GM21526 (cell line): ENCODE measurements at regions not wholly inside any gene's neighbourhood (a gene's known extent, or its start where the extent isn't known, plus 50 kb on each side); places are given as distances from the start of the nearest gene placed in this dataset.
"Not testable (repeated sequence)": the region's sequence is repeated elsewhere in the genome, so short reads cannot be mapped to it uniquely, and the experiment has no call there.

Source experiments
- ATAC-seq: cut with Tn5 transposase; IDR thresholded peaks from one replicate; pipeline ENCODE4 v1.9.1; 2021; ENCODE audit warnings: moderate library complexity; ENCODE audit not compliant: unreplicated experiment, low FRiP score

DNA sequence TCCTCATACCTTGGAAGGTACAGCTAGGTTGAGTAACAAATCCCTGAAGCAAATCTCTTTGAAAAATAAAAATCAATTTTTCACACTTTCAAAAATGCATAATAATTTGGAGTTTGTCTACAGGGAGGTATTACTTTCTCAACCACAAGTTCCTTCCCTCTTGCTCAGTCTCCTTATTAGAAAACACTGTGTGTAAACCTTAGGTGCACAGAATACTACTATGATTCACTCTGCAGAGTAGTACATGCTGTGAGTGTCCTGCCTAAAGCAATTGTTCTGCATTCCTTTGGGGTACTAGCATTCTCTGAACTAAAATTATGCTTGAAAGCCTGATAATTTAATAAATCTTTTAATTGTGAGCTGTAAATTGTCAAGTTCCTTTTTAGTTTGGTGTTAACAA, 115.9 kb upstream of the EPHA3 start:
- ATAC-seq: no peak

DNA sequence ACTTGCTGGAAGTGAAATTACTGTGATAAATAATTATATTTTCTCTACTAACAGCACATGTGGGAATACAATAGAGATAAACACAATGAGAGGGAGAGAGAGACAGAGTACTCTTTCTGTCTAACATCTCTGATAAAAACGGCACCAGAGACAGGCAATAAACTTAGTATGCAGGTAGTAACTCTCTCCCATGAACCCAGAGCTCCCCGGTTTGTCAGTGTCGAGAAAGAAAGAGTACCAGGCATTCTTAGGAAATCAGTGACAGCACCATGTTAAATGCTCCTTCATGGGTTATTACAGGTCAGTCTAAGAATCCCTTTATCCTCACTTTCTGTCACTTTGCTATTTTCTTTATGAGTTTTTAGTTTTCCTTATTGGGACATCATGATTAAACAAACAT, 110.7 kb upstream of the EPHA3 start:
- no peak for ATAC-seq

DNA sequence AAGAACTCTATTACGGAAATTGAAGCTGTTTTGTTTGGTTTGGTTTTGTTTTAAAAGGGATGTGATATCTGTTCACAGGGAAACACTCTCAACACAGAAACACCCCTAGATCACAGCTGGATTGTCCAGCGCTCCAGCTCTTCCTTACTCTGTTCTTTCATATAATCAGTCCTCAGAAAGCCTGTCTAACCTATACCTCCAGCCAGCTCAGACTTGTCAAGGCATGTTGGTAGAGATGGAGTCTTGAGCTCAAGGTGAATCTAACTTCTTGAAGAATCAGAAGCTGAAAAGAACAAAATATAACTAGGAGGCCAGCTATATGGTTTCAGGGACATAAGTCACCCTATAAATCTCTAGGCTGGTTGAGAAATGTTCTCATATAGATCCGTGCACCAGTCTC, 110.2 kb upstream of the EPHA3 start:
- no peak for ATAC-seq

DNA sequence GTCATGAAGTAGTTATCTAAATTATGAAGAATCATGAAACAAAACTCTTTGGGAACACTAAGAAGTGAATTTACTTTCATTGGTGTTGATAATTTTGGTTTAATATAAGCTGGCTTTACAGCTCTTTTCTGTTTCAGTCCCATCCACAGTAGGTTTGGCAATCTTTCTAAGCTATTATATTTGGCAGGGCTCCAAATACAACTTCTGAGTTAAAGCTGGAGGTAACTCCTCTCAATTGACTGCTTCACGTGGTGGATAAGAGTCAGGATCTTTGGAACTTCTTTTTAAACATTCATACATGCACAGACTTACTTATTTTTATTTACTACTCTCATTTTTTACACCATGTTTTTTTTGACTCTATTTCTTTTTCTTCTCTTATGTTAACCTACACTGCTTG, 106.5 kb upstream of the EPHA3 start:
- no peak for ATAC-seq

DNA sequence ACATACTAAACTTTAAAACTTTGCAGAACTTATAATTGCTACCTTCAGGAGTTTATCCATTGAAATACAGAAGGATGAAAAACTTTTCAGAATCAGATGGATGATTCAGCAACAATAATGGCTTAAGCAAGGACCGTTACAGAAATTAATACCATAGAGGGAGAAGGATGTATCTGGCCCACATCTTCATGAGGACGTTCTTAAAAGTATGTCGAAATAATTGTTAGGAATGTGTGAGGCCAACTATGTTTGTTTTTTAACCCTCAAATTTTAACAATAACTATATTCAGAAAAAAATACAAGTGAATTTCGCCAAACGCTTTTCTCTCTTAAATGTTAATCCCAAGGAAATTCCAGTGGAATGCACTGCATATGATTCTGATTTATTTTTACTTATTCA, 105.2 kb upstream of the EPHA3 start:
- ATAC-seq: no peak

DNA sequence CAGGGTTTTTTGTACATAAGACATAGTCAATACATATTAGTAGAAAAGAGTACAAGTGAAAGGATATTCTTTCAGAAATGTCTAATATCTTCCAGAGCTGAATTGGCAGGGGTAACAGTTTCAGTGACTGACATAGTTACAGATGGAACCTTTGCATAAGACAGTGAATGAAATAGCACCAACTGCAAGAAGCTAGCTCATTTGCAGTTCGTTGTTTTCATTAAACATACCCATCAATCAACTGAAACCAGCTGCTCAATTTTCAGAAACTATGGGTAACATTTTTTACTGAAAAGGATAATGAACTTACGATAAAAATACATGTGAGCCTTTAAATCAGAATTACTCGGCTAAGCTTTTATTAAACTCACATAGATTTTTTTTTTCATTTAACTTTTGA, 93.9 kb upstream of the EPHA3 start:
- ATAC-seq: no peak

DNA sequence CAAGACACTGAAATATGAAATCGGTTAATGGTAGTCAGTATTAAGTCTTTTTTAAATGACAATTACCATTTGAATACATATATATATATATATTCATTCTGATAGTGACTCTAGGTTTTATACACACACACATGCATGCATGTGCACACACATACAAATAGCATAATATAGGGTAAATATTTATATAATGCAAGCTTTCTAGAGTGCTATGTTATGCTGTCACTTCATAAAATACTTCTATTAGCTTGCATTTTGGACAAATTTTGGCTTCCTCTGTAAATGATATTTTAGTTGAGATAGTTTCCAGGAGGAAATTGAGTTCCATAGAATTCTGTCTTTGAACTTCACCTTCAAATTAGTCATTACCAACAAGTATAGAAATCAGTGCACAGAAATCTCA, 89.9 kb upstream of the EPHA3 start:
- ATAC-seq: no peak

DNA sequence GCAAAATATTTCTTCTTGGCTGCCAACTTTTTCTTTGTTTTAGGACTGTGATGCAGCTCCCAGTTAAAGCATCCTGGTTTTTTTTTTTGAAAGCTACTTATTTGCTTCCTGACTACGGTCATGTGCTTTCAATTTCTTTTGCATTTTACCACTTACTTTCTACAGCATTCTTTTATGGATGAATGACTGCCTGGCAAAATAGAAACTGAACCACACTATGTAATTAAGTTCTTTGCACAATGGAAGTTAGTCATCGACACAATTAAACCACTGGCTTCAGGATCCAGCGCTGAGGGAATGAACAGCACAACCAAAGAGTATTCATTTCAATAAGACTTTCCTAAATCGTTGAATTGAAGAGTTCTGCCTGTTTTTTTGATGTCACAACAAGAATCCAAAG, 82.2 kb upstream of the EPHA3 start:
- ATAC-seq: no peak

DNA sequence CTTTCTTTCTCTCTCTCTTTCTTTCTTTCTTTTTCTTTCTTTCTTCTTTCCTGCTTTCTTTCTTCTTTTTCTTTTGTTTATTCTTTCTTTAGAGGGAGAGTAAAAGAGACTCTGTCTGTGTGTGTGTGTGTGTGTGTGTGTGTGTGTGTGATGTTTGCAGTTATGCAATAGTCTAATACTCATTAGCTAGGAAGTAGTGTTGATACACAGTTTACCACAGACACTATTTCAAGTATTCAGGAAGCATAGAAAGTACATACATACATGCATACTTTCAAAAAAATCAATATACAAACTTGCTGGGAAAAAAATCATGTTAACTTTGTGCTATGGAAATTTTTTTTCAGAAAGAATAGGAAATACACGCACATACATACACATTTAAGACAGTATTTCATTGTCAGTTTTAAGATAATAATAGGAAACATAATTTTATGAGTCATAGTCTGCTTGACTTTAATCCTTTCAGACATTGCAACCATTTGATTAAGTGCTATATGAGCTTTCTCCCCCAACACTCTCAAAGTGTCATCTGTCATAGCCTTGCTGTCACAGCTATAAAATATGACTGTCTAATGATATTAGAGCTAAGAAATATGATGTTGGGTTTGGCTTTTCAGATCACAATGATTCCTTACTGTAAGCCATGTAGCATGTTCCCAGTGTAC, 74.9 kb upstream of the EPHA3 start:
- ATAC-seq: no peak

DNA sequence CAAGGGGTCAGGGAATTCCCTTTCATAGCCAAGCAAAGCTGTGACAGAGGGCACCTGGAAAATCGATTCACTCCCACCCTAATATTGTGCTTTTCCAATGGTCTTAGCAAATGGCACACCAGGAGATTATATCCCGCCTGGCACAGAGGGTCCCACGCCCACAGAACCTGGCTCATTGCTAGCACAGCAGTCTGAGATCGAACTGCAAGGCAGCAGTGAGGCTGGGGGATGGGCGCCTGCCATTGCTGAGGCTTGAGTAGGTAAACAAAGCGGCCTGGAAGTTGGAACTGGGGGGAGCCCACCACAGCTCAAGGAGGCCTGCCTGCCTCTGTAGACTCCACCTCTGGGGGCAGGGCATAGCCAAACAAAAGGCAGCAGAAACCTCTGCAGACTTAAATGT, 72.7 kb upstream of the EPHA3 start:
- not testable (repeated sequence) for ATAC-seq

DNA sequence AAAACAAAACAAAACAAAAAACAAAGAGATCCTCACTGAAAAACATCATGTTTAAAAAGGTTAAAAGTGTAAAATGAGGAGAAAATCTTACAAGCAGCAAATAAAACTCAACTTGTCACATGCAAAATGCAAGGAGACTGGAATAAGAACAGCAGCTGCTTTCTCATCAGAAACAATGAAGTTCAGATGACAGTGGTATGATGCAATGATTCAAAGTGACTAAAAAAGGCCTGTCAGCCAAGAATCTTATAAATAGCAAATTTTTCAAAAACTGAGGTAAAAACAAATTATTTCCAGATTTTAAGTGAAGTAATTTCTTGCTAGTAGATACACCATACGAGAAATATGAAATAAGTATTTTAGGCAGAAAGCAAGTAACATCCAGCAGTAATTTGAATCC, 68.6 kb upstream of the EPHA3 start:
- no peak for ATAC-seq

DNA sequence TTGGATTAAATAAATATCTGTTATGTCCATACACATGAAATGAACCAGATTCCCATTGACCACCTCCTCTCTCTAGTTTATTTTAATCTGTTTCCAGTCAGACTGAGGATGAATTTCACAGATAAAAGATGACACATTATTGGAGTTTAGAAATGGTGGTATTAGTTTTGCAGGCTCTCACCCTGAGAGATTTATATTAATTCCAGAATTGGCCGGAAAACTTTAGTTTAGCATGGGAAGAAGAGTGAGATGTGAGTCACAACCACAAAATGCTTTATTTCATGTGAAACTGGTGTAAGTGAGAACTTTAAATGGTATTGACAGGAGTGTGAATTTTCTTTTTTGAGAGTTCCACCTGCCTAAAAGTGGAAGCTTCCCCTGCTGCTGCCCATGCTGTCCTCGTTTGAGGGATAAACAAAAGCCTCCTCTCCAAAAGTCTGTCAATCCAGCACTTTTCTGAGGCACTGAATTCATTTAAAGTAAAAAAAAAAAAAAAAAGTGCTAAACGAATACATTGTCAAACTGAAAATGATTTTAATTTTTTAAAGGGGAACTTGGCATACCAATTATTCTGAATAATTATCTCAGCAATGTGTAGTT, 65.1 kb upstream of the EPHA3 start:
- ATAC-seq: no peak

DNA sequence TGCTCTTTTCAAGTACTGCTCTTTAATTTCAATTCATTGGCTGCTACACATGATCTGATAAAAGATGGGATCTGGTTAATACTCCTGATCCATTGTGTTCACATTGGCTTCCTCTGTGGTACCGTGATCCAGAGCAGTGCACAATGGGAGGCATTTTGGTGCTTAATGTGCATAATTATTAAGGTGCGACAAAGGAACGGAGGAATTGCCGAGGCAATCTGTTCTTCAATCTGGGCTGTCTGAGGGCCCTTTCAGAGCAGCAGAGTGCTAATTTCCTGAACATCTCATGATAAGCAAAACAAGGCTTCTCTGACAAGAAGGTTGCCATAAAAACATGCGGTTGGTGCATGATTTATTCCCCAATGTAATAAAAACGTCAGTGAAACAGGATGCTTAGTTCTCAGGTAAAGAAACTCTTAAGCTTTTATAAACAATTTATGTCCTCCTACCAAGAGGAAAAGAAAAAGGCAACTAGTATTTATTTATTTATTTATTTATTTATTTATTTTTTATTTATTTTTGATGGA, 64.0 kb upstream of the EPHA3 start:
- no peak for ATAC-seq

DNA sequence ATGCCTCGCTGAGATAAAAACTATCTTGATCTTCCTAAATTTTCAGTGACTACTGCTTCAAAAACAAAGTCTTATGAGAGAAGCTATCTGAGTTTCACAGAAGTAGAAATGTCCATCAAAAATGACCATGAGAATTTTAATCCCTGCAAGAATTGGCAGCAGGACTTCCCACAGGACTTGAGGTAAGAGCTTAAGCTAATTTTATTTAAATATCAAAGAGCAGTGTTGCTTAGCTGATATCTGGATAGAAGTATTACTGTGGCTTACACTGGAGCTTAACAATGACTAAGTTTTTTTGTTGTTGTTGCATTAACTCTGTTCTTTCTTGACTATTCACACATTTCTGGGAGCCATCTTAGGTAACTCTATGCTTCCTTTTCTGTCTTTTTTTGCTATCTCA, 60.8 kb upstream of the EPHA3 start:
- no peak for ATAC-seq

DNA sequence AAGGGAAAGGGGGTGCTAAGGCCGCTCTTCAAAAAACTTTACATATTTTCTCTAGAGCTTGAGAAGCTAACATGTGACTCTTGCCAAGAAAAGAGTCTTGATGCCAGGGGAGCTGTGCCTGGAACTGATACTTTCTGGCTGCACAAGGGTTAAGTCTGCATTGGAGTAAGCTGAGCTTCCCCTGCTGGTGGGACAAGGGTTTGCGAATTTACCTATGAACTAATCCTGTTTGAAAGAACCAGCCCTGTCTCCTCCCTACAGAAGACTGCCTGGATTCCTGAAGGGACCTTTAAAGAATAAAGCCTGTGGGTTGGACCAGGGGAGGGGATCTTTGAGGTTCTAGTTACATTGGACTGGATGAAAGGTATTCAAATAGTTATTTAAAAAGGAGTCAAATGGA, 58.3 kb upstream of the EPHA3 start:
- ATAC-seq: no peak

DNA sequence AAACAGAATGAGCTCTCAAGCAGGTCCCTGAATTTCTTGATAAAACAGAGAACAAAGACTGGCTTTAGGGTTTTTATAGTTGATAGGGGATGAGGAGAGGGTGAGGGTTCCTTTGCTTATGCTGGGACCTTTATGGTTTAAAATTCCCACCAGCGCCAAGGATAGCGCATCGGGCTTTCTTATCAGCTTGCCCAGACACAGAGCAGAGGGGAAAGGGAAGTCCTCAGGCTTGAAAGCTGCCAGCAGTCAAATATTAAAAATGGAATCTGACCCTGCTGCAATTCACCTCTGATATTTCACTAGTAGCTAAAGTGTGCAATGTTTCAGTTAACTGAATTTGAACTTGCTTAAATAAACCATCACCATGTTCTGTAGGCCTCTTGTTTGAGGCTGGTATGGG, 55.0 kb upstream of the EPHA3 start:
- ATAC-seq: no peak

DNA sequence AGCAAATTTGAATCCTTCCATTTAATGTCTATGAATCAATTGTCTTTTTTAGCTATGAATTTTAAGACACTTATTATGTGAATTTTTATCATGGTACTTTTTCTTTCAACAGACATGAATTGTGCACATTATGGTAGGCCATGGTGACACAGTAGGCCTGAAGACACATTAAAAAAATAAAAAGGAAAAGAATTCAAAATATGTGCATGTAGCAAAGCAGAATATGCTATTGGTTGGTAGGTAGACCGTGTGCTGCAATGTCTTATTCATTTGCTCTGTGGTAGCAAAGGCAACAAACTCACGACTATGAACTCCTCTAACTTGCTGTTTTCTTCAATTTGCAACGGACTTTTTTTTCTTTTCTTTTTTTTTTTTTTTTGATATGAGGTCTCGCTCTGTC, 50.0 kb upstream of the EPHA3 start:
- ATAC-seq: no peak
